ENCODE measurements at regions not wholly inside any gene's neighbourhood (a gene's known extent, or its start where the extent isn't known, plus 50 kb on each side); places are given as distances from the start of the nearest gene placed in this dataset.

DNA sequence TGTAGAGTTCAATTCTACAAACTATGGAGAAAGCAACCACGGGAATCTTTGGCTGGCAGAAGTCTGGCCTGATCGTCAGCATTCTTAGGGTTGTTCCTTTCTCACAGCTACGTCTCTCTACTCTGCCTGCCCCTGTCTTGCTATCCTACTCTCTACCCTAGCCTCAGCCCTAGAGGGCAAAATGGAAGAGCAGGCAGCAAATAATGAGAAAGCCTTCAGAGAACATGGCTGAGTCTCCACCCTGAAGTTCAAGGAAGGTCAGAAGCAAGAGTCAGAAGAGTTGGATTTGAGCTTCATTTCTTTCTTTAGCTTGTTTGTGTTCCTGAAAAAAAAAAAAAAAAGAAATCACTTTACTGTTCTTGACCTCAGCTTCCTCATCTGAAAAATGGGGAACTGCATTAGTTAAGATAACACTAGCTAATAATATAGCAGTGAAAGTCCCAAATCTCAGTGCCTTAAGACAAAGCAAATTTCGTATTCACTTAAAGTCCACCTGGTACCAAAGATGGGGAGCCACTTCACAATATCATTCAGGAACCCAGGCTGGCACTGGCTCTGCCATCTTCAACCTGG is 50.2 kb upstream of the CCND2 start:
- H3K9ac ChIP-seq (ENCODE audit: low read length in 2 of 2) = no peak overlapping the region
- no peak overlapping the region for H3K4me3 ChIP-seq (ENCODE audit: low read length in 2 of 2)
- H3K9me3 ChIP-seq (ENCODE audit: control insufficient read depth in 2 of 2, low read length in 2 of 2) = no peaks in the 10 kb centered on the region
- peaks cover 4% of the 10 kb centered on the region in 2 donors for H3K27me3 ChIP-seq (ENCODE audit: control insufficient read depth in 1 of 2, insufficient read depth in 2 of 2, low read length in 2 of 2)
- no peak overlapping the region for H3K27ac ChIP-seq (ENCODE audit: low read length)
- no peaks in the 10 kb centered on the region for H3K4me1 ChIP-seq (ENCODE audit: control insufficient read depth, insufficient read depth, low read length)
- H3K36me3 ChIP-seq (ENCODE audit: control insufficient read depth in 2 of 2, insufficient read depth in 2 of 2, low read length in 2 of 2) = no peaks in the 10 kb centered on the region

GRCh38 chr12:4221258-4221620 is 52.3 kb upstream of the CCND2 start:
- Histone ChIP-seq H3K4me3 (ENCODE audit: low read length in 2 of 2) (no peak overlapping the region), H3K9ac (ENCODE audit: low read length in 2 of 2) (no peak overlapping the region), H3K9me3 (ENCODE audit: control insufficient read depth in 2 of 2, low read length in 2 of 2) (no peaks in the 10 kb centered on the region), H3K36me3 (ENCODE audit: control insufficient read depth in 2 of 2, insufficient read depth in 2 of 2, low read length in 2 of 2) (no peaks in the 10 kb centered on the region), H3K27me3 (ENCODE audit: control insufficient read depth in 1 of 2, insufficient read depth in 2 of 2, low read length in 2 of 2) (peaks cover 4% of the 10 kb centered on the region in 2 donors), H3K27ac (ENCODE audit: low read length) (no peak overlapping the region), H3K4me1 (ENCODE audit: control insufficient read depth, insufficient read depth, low read length) (no peaks in the 10 kb centered on the region)

DNA sequence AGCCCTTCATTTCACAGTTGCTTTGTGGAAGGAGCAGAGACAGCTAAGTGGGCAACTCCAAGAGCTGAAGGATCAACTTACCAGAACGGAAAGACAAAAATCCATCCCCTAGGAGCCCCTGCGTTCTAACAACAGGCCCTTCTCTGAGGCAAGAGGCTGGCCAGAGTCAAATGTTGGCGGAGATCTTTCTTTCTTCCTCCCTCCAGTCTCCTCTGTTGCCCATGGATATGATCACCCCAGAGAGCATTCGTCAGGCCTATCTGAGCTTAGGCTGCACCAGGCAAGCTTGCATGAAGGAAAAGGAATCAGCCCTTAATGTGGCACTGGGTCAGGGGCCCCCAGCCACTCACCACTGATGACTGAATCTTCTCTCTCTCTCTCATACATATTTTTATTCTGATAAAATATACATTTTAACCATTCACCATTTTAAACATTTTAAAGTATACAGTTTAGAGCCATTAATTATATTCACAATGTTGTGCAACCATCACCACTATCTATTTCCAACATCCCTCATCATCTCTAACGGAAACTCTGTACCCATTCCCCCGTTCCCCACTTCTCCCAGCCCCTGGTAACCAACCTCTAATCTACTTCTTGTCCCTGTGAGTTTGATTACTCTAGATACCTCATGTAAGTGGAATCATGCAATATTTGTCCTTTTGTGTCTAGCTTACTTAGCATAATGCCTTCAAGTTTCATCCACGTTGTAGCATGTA is 52.9 kb upstream of the CCND2 start:
- H3K36me3 ChIP-seq (ENCODE audit: control insufficient read depth in 2 of 2, insufficient read depth in 2 of 2, low read length in 2 of 2) = no peaks in the 10 kb centered on the region
- H3K4me1 ChIP-seq (ENCODE audit: control insufficient read depth, insufficient read depth, low read length) = no peaks in the 10 kb centered on the region
- no peak overlapping the region for H3K4me3 ChIP-seq (ENCODE audit: low read length in 2 of 2)
- H3K27ac ChIP-seq (ENCODE audit: low read length) = no peak overlapping the region
- no peaks in the 10 kb centered on the region for H3K9me3 ChIP-seq (ENCODE audit: control insufficient read depth in 2 of 2, low read length in 2 of 2)
- H3K9ac ChIP-seq (ENCODE audit: low read length in 2 of 2) = no peak overlapping the region
- H3K27me3 ChIP-seq (ENCODE audit: control insufficient read depth in 1 of 2, insufficient read depth in 2 of 2, low read length in 2 of 2) = peaks cover 4% of the 10 kb centered on the region in 2 donors

GRCh38 chr12:4217091-4217490 is 56.5 kb upstream of the CCND2 start:
- H3K27ac ChIP-seq (ENCODE audit: low read length) = no peak overlapping the region
- peaks cover 0 to 3% of the 10 kb centered on the region in 2 donors for H3K27me3 ChIP-seq (ENCODE audit: control insufficient read depth in 1 of 2, insufficient read depth in 2 of 2, low read length in 2 of 2)
- no peaks in the 10 kb centered on the region for H3K4me1 ChIP-seq (ENCODE audit: control insufficient read depth, insufficient read depth, low read length)
- no peaks in the 10 kb centered on the region for H3K9me3 ChIP-seq (ENCODE audit: control insufficient read depth in 2 of 2, low read length in 2 of 2)
- no peak overlapping the region for H3K9ac ChIP-seq (ENCODE audit: low read length in 2 of 2)
- no peak overlapping the region for H3K4me3 ChIP-seq (ENCODE audit: low read length in 2 of 2)
- no peaks in the 10 kb centered on the region for H3K36me3 ChIP-seq (ENCODE audit: control insufficient read depth in 2 of 2, insufficient read depth in 2 of 2, low read length in 2 of 2)

DNA sequence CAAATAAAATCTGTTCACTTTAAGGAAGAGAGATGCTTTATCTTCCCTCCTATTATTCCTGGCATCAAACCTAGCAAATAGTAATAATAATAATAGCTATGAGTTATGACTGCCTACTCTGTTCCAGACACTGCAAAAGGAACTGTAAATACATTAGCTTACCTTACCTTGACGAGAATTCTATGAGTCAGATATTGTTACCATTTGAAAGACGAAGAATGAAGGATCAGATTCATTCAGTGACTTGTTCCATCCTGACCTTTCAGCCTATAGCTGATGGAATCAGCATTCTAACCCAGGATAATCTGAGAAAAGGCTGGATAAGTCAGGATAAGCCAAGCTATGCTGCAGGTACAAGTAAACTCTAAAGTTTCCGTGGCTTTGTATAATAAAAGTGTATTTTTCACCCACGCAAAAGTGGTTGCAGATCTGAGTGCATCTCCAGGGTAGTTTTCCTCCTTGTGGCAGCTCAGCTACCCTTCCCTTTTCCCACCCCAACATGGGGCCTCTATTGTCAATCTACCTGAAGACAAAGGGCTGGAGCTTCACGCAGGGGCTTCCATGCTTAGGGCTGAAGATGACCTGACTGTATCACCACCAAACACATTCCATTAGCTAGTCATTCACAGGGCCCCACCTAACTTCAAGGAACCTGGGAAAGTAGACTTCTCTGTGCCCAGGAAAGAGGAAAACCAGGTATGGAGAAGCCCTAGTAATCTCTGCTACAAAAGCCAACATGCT is 57.2 kb upstream of the CCND2 start:
- Histone ChIP-seq H3K9ac (ENCODE audit: low read length in 2 of 2) (no peak overlapping the region), H3K27ac (ENCODE audit: low read length) (no peak overlapping the region), H3K9me3 (ENCODE audit: control insufficient read depth in 2 of 2, low read length in 2 of 2) (no peaks in the 10 kb centered on the region)

DNA sequence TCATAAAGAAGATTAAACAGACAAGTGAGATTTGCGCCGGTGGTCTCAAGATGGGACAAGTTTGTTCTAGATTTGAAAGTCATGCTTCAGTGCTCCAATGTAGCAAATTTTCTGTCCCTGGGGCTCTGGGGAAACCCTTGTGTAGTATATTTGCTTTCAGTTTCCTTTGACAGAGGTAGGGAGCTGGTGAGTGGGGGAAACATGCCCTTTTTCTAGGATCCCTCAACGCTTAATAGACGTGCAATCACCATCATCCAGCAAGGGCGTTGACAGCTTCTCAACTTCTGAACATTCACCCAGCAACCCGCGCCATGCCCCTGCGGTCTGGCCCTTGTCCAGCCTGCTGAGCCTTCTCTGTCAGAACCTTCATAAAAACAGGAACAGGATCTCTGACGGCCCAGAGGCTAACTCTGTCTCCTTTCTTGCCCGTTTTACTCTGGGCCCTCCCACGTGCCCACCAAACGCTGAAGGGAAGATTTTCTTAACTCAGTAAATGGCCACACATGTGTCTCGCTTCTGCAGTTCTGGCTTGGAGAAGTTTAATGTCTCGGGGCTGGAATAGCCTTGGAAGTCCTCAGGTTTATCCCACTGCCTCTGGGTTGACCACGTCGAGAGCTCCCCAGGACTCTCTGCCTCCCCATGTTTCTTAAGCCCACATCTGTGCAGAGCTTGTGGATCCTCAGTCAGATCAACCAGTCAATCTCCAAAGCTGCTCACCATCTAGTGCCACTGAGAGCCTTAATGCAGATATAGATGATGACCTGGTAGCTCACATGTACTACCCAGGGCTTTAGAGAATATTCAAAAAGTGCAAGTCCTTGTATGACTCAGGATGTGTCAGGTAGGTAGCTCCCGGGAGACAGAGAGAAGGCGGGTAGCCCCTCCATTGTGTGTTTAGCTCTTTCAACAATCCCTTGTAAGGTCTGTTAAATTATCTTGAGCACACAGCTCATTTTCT is 58.1 kb upstream of the CCND2 start:
- no peak overlapping the region for H3K9ac ChIP-seq (ENCODE audit: low read length in 2 of 2)
- no peaks in the 10 kb centered on the region for H3K9me3 ChIP-seq (ENCODE audit: control insufficient read depth in 2 of 2, low read length in 2 of 2)
- H3K4me3 ChIP-seq (ENCODE audit: low read length in 2 of 2) = no peak overlapping the region
- H3K27me3 ChIP-seq (ENCODE audit: control insufficient read depth in 1 of 2, insufficient read depth in 2 of 2, low read length in 2 of 2) = peaks cover 0 to 3% of the 10 kb centered on the region in 2 donors
- H3K4me1 ChIP-seq (ENCODE audit: control insufficient read depth, insufficient read depth, low read length) = no peaks in the 10 kb centered on the region
- H3K36me3 ChIP-seq (ENCODE audit: control insufficient read depth in 2 of 2, insufficient read depth in 2 of 2, low read length in 2 of 2) = no peaks in the 10 kb centered on the region
- H3K27ac ChIP-seq (ENCODE audit: low read length) = no peak overlapping the region

More for the DNA sequence above, 57.2 kb upstream of the CCND2 start:
- Histone ChIP-seq H3K27me3 (ENCODE audit: control insufficient read depth in 1 of 2, insufficient read depth in 2 of 2, low read length in 2 of 2) (peaks cover 0 to 3% of the 10 kb centered on the region in 2 donors), H3K4me1 (ENCODE audit: control insufficient read depth, insufficient read depth, low read length) (no peaks in the 10 kb centered on the region), H3K36me3 (ENCODE audit: control insufficient read depth in 2 of 2, insufficient read depth in 2 of 2, low read length in 2 of 2) (no peaks in the 10 kb centered on the region), H3K4me3 (ENCODE audit: low read length in 2 of 2) (no peak overlapping the region)

DNA sequence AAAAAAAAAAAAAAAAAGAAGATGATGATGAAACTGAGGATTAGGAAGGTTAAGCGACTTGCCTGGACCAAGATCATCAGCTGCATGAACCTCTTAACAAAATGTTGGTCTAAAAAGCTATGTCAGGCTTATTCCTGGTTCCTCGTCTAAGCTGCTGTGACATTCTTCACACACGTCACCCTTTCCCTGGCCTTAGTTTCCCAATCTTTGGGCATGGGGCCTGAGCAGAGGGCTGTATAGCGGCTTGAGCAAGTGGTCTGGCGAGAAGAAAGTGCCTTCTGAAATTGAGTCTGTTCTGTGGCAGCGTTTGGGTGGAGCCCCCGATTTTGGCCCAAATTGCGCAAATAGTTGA is 58.7 kb upstream of the CCND2 start:
- peaks cover 0 to 3% of the 10 kb centered on the region in 2 donors for H3K27me3 ChIP-seq (ENCODE audit: control insufficient read depth in 1 of 2, insufficient read depth in 2 of 2, low read length in 2 of 2)
- no peak overlapping the region for H3K9ac ChIP-seq (ENCODE audit: low read length in 2 of 2)
- no peak overlapping the region for H3K27ac ChIP-seq (ENCODE audit: low read length)
- H3K36me3 ChIP-seq (ENCODE audit: control insufficient read depth in 2 of 2, insufficient read depth in 2 of 2, low read length in 2 of 2) = no peaks in the 10 kb centered on the region
- H3K9me3 ChIP-seq (ENCODE audit: control insufficient read depth in 2 of 2, low read length in 2 of 2) = no peaks in the 10 kb centered on the region
- no peaks in the 10 kb centered on the region for H3K4me1 ChIP-seq (ENCODE audit: control insufficient read depth, insufficient read depth, low read length)
- H3K4me3 ChIP-seq (ENCODE audit: low read length in 2 of 2) = no peak overlapping the region

DNA sequence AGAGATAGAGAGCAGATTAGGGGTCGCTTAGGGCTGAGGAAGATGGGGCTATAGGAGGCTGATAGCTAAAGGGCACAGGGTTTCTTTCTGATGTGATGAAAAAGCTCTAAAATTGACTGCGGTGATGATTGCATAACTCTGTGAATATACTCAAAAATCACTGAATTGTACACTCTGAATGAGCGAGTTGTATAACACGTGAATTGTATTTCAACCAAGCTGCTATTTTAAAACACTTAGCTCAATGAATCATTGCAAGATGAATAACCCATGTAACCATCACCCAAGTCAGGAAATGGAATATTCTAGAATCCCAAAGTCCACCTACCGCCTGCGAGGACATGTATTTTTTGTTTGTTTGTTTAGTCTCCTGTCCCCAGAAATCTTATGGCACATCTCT is 60.1 kb upstream of the CCND2 start:
- H3K36me3 ChIP-seq (ENCODE audit: control insufficient read depth in 2 of 2, insufficient read depth in 2 of 2, low read length in 2 of 2) = no peaks in the 10 kb centered on the region

GRCh38 chr12:4212845-4213244 is 60.7 kb upstream of the CCND2 start:
- no peak overlapping the region for H3K9ac ChIP-seq (ENCODE audit: low read length in 2 of 2)
- no peak overlapping the region for H3K27ac ChIP-seq (ENCODE audit: low read length)
- peaks cover 0 to 8% of the 10 kb centered on the region in 2 donors for H3K27me3 ChIP-seq (ENCODE audit: control insufficient read depth in 1 of 2, insufficient read depth in 2 of 2, low read length in 2 of 2)
- H3K36me3 ChIP-seq (ENCODE audit: control insufficient read depth in 2 of 2, insufficient read depth in 2 of 2, low read length in 2 of 2) = no peaks in the 10 kb centered on the region
- no peaks in the 10 kb centered on the region for H3K9me3 ChIP-seq (ENCODE audit: control insufficient read depth in 2 of 2, low read length in 2 of 2)
- H3K4me1 ChIP-seq (ENCODE audit: control insufficient read depth, insufficient read depth, low read length) = no peaks in the 10 kb centered on the region
- no peak overlapping the region for H3K4me3 ChIP-seq (ENCODE audit: low read length in 2 of 2)

More for the DNA sequence above, 60.1 kb upstream of the CCND2 start:
- Histone ChIP-seq H3K27ac (ENCODE audit: low read length) (no peak overlapping the region), H3K27me3 (ENCODE audit: control insufficient read depth in 1 of 2, insufficient read depth in 2 of 2, low read length in 2 of 2) (peaks cover 0 to 8% of the 10 kb centered on the region in 2 donors), H3K9me3 (ENCODE audit: control insufficient read depth in 2 of 2, low read length in 2 of 2) (no peaks in the 10 kb centered on the region), H3K4me1 (ENCODE audit: control insufficient read depth, insufficient read depth, low read length) (no peaks in the 10 kb centered on the region), H3K9ac (ENCODE audit: low read length in 2 of 2) (no peak overlapping the region), H3K4me3 (ENCODE audit: low read length in 2 of 2) (no peak overlapping the region)

GRCh38 chr12:4211372-4211771 is 62.2 kb upstream of the CCND2 start:
- Histone ChIP-seq H3K27me3 (ENCODE audit: control insufficient read depth in 1 of 2, insufficient read depth in 2 of 2, low read length in 2 of 2) (peaks cover 2 to 11% of the 10 kb centered on the region in 2 donors), H3K4me1 (ENCODE audit: control insufficient read depth, insufficient read depth, low read length) (no peaks in the 10 kb centered on the region), H3K9me3 (ENCODE audit: control insufficient read depth in 2 of 2, low read length in 2 of 2) (no peaks in the 10 kb centered on the region), H3K27ac (ENCODE audit: low read length) (no peak overlapping the region), H3K36me3 (ENCODE audit: control insufficient read depth in 2 of 2, insufficient read depth in 2 of 2, low read length in 2 of 2) (no peaks in the 10 kb centered on the region), H3K9ac (ENCODE audit: low read length in 2 of 2) (no peak overlapping the region), H3K4me3 (ENCODE audit: low read length in 2 of 2) (no peak overlapping the region)

All from stomach smooth muscle (tissue), 2 donors.